ENCODE measurements at regions not wholly inside any gene's neighbourhood (a gene's known extent, or its start where the extent isn't known, plus 50 kb on each side); places are given as distances from the start of the nearest gene placed in this dataset.

- H3K27ac ChIP-seq: no peak overlapping the region
- POLR2A ChIA-PET (ENCODE audit: low non-redundant PET): no interaction called here
- CTCF ChIA-PET: no interaction called here
- no peak for TF ChIP-seq CTCF (conservative IDR thresholded peaks at IDR 0.05; ENCODE audit: low read depth)
- no peak for DNase-seq (ENCODE audit: low spot score)
These were observed 870.6 kb downstream of the CBLN2 start for GRCh38 chr18:71673498-71673897.

- ChIA-PET POLR2A (ENCODE audit: low non-redundant PET) (no interaction called here), CTCF (no interaction called here)
- H3K27ac ChIP-seq: no peak overlapping the region
- no peak for TF ChIP-seq CTCF (conservative IDR thresholded peaks at IDR 0.05; ENCODE audit: low read depth)
- DNase-seq (ENCODE audit: low spot score): no peak
These were observed 877.7 kb downstream of the CBLN2 start for GRCh38 chr18:71666481-71666880.

- ChIA-PET POLR2A (ENCODE audit: low non-redundant PET) (no interaction called here), CTCF (no interaction called here)
- no peak for TF ChIP-seq CTCF (conservative IDR thresholded peaks at IDR 0.05; ENCODE audit: low read depth)
- no peak overlapping the region for H3K27ac ChIP-seq
- no peak for DNase-seq (ENCODE audit: low spot score)
These were observed 879.0 kb downstream of the CBLN2 start for GRCh38 chr18:71665131-71665530.

- CTCF ChIA-PET: no interaction called here
- DNase-seq (ENCODE audit: low spot score): no peak
- POLR2A ChIA-PET (ENCODE audit: low non-redundant PET): no interaction called here
- no peak overlapping the region for H3K27ac ChIP-seq
- no peak for TF ChIP-seq CTCF (conservative IDR thresholded peaks at IDR 0.05; ENCODE audit: low read depth)
These were observed 900.3 kb downstream of the CBLN2 start for GRCh38 chr18:71643822-71644221.

GRCh38 chr18:71630696-71631095 is 913.4 kb downstream of the CBLN2 start:
- DNase-seq (ENCODE audit: low spot score): no peak
- CTCF ChIA-PET: no interaction called here
- no peak overlapping the region for H3K27ac ChIP-seq
- POLR2A ChIA-PET (ENCODE audit: low non-redundant PET): no interaction called here
- TF ChIP-seq CTCF (conservative IDR thresholded peaks at IDR 0.05; ENCODE audit: low read depth): no peak

- CTCF ChIA-PET: no interaction called here
- POLR2A ChIA-PET (ENCODE audit: low non-redundant PET): no interaction called here
- no peak for DNase-seq (ENCODE audit: low spot score)
- no peak for TF ChIP-seq CTCF (conservative IDR thresholded peaks at IDR 0.05; ENCODE audit: low read depth)
- H3K27ac ChIP-seq: no peak overlapping the region
These were observed 918.5 kb downstream of the CBLN2 start for GRCh38 chr18:71625556-71626090.

- no peak for TF ChIP-seq CTCF (conservative IDR thresholded peaks at IDR 0.05; ENCODE audit: low read depth)
- no peak for DNase-seq (ENCODE audit: low spot score)
- no peak overlapping the region for H3K27ac ChIP-seq
- ChIA-PET POLR2A (ENCODE audit: low non-redundant PET) (no interaction called here), CTCF (no interaction called here)
These were observed 945.8 kb downstream of the CBLN2 start for GRCh38 chr18:71598374-71598773.
